ENCODE measurements at regions not wholly inside any gene's neighbourhood (a gene's known extent, or its start where the extent isn't known, plus 50 kb on each side); places are given as distances from the start of the nearest gene placed in this dataset.

GRCh38 chr2:150997066-150997465 is 264.6 kb downstream of the RBM43 start:
- TF ChIP-seq POLR2A (IDR thresholded peaks at IDR 0.05) (no peak), CTCF (IDR thresholded peaks at IDR 0.05) (no peak)

Measured in gastroesophageal sphincter (tissue), 3 donors.